Stomach (tissue), 4 donors: ENCODE measurements at regions not wholly inside any gene's neighbourhood (a gene's known extent, or its start where the extent isn't known, plus 50 kb on each side); places are given as distances from the start of the nearest gene placed in this dataset.
"Not testable (repeated sequence)": the region's sequence is repeated elsewhere in the genome, so short reads cannot be mapped to it uniquely, and the experiment has no call there.

Experiments
- CTCF ChIP-seq, 7 experiments: fragments of 450-650 bp in 4 of 7; fragments of 200-600 bp in 3 of 7; sonication (generic) in 3 of 7; IDR thresholded peaks; one replicate each; pipeline ENCODE4 v1.5.1; 2016 to 2019; ENCODE audit warnings: antibody characterized with exemption in 7 of 7, control low read depth in 2 of 7, mild to moderate bottlenecking in 1 of 7
- EP300 ChIP-seq: sonication (generic); formaldehyde crosslinking; IDR thresholded peaks from one replicate; pipeline ENCODE4 v1.6.1; 2017; ENCODE audit warnings: antibody characterized with exemption
- POLR2A ChIP-seq, 4 donors: fragments of 450-650 bp; IDR thresholded peaks; one replicate each; pipeline ENCODE4 v1.6.1; 2016; ENCODE audit warnings: antibody characterized with exemption in 4 of 4, control low read depth in 2 of 4, mild to moderate bottlenecking in 1 of 4, moderate library complexity in 1 of 4
- POLR2AphosphoS5 ChIP-seq, 3 donors: sonication (generic); formaldehyde crosslinking; IDR thresholded peaks; one replicate each; pipeline ENCODE4 v1.6.1; 2016; ENCODE audit warnings: antibody characterized with exemption in 3 of 3

GRCh38 chr4:162965978-162966377 lies 200.7 kb downstream of the NAF1 start:
- TF ChIP-seq CTCF (IDR thresholded peaks at IDR 0.05); POLR2A (IDR thresholded peaks at IDR 0.05); POLR2AphosphoS5 (IDR thresholded peaks at IDR 0.05); EP300: not testable (repeated sequence)
